ENCODE measurements at regions not wholly inside any gene's neighbourhood (a gene's known extent, or its start where the extent isn't known, plus 50 kb on each side); places are given as distances from the start of the nearest gene placed in this dataset.

- Histone ChIP-seq H3K27me3 (ENCODE audit: control insufficient read depth in 2 of 2, insufficient read depth in 2 of 2, low read length in 2 of 2) (no peaks in the 10 kb centered on the region), H3K9me3 (ENCODE audit: control insufficient read depth in 2 of 2, low read length in 2 of 2) (no peaks in the 10 kb centered on the region), H3K4me1 (ENCODE audit: control insufficient read depth in 2 of 2, insufficient read depth in 2 of 2, low read length in 2 of 2) (no peaks in the 10 kb centered on the region), H3K36me3 (ENCODE audit: control insufficient read depth in 2 of 2, insufficient read depth in 2 of 2, low read length in 2 of 2) (no peaks in the 10 kb centered on the region), H3K4me3 (ENCODE audit: low read length in 2 of 2) (no peak overlapping the region), H3K9ac (ENCODE audit: low read depth in 1 of 2, low read length in 2 of 2) (no peak overlapping the region), H3K27ac (ENCODE audit: low read depth in 2 of 2, low read length in 2 of 2) (no peak overlapping the region)
These were observed 294.6 kb downstream of the FLRT2 start for GRCh38 chr14:85824526-85824925.

GRCh38 chr14:85822236-85822635, 292.3 kb downstream of the FLRT2 start:
- H3K9ac ChIP-seq (ENCODE audit: low read depth in 1 of 2, low read length in 2 of 2): no peak overlapping the region
- peaks cover 0 to 3% of the 10 kb centered on the region in 2 donors for H3K9me3 ChIP-seq (ENCODE audit: control insufficient read depth in 2 of 2, low read length in 2 of 2)
- no peak overlapping the region for H3K4me3 ChIP-seq (ENCODE audit: low read length in 2 of 2)
- no peaks in the 10 kb centered on the region for H3K4me1 ChIP-seq (ENCODE audit: control insufficient read depth in 2 of 2, insufficient read depth in 2 of 2, low read length in 2 of 2)
- no peaks in the 10 kb centered on the region for H3K36me3 ChIP-seq (ENCODE audit: control insufficient read depth in 2 of 2, insufficient read depth in 2 of 2, low read length in 2 of 2)
- no peaks in the 10 kb centered on the region for H3K27me3 ChIP-seq (ENCODE audit: control insufficient read depth in 2 of 2, insufficient read depth in 2 of 2, low read length in 2 of 2)
- no peak overlapping the region for H3K27ac ChIP-seq (ENCODE audit: low read depth in 2 of 2, low read length in 2 of 2)

DNA sequence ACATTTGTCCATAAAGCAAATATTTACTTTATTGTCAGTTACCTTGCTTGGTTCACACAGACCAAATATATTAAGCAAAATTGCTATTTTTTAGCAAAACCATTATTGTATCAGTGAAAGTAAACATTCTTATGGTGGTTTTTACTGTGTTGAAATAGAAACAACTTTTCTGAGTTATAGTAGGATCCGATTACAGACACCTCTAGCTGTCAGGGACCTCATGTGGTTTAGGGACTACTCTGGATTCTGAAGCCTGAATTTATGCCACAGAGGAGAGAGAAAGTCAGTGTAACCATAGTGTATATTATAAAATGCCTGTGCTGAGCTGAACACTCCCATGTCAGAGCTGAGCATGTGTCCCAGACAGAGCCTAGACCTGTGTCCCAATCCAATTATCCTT, 287.5 kb downstream of the FLRT2 start:
- Histone ChIP-seq H3K27me3 (ENCODE audit: control insufficient read depth in 2 of 2, insufficient read depth in 2 of 2, low read length in 2 of 2) (no peaks in the 10 kb centered on the region), H3K27ac (ENCODE audit: low read depth in 2 of 2, low read length in 2 of 2) (no peak overlapping the region), H3K4me3 (ENCODE audit: low read length in 2 of 2) (no peak overlapping the region), H3K36me3 (ENCODE audit: control insufficient read depth in 2 of 2, insufficient read depth in 2 of 2, low read length in 2 of 2) (no peaks in the 10 kb centered on the region), H3K9me3 (ENCODE audit: control insufficient read depth in 2 of 2, low read length in 2 of 2) (peaks cover 0 to 3% of the 10 kb centered on the region in 2 donors), H3K9ac (ENCODE audit: low read depth in 1 of 2, low read length in 2 of 2) (no peak overlapping the region), H3K4me1 (ENCODE audit: control insufficient read depth in 2 of 2, insufficient read depth in 2 of 2, low read length in 2 of 2) (no peaks in the 10 kb centered on the region)

- H3K9ac ChIP-seq (ENCODE audit: low read depth in 1 of 2, low read length in 2 of 2): no peak overlapping the region
- H3K36me3 ChIP-seq (ENCODE audit: control insufficient read depth in 2 of 2, insufficient read depth in 2 of 2, low read length in 2 of 2): no peaks in the 10 kb centered on the region
- peaks cover 2 to 6% of the 10 kb centered on the region in 2 donors for H3K9me3 ChIP-seq (ENCODE audit: control insufficient read depth in 2 of 2, low read length in 2 of 2)
- H3K27me3 ChIP-seq (ENCODE audit: control insufficient read depth in 2 of 2, insufficient read depth in 2 of 2, low read length in 2 of 2): no peaks in the 10 kb centered on the region
- no peak overlapping the region for H3K4me3 ChIP-seq (ENCODE audit: low read length in 2 of 2)
- H3K4me1 ChIP-seq (ENCODE audit: control insufficient read depth in 2 of 2, insufficient read depth in 2 of 2, low read length in 2 of 2): no peaks in the 10 kb centered on the region
- H3K27ac ChIP-seq (ENCODE audit: low read depth in 2 of 2, low read length in 2 of 2): no peak overlapping the region
These were observed 283.1 kb downstream of the FLRT2 start for GRCh38 chr14:85813040-85813439.

DNA sequence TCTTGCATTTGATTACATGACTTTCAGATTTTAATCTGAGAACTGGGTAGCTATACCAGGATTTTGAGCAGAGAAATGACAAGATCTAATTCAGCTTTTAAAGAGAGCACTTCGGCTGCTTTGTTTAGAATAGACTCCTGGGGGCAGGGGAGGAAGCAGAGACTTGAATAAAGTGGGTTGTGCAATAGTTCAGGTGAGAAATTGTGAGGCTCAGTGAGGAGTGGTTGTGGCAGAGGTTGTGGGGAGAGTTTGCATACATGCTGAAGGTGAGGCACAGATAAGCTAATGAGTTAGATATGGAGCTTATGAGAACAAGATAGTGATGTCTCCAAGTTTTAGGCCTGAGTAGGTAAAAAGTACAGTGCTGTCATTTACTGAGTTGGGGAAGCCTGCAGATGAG, 281.4 kb downstream of the FLRT2 start:
- Histone ChIP-seq H3K9me3 (ENCODE audit: control insufficient read depth in 2 of 2, low read length in 2 of 2) (peaks cover 2 to 6% of the 10 kb centered on the region in 2 donors), H3K36me3 (ENCODE audit: control insufficient read depth in 2 of 2, insufficient read depth in 2 of 2, low read length in 2 of 2) (no peaks in the 10 kb centered on the region), H3K27me3 (ENCODE audit: control insufficient read depth in 2 of 2, insufficient read depth in 2 of 2, low read length in 2 of 2) (no peaks in the 10 kb centered on the region), H3K27ac (ENCODE audit: low read depth in 2 of 2, low read length in 2 of 2) (no peak overlapping the region), H3K4me1 (ENCODE audit: control insufficient read depth in 2 of 2, insufficient read depth in 2 of 2, low read length in 2 of 2) (no peaks in the 10 kb centered on the region), H3K9ac (ENCODE audit: low read depth in 1 of 2, low read length in 2 of 2) (no peak overlapping the region), H3K4me3 (ENCODE audit: low read length in 2 of 2) (no peak overlapping the region)

- no peak overlapping the region for H3K9ac ChIP-seq (ENCODE audit: low read depth in 1 of 2, low read length in 2 of 2)
- H3K9me3 ChIP-seq (ENCODE audit: control insufficient read depth in 2 of 2, low read length in 2 of 2): no peaks in the 10 kb centered on the region
- H3K4me1 ChIP-seq (ENCODE audit: control insufficient read depth in 2 of 2, insufficient read depth in 2 of 2, low read length in 2 of 2): no peaks in the 10 kb centered on the region
- no peaks in the 10 kb centered on the region for H3K36me3 ChIP-seq (ENCODE audit: control insufficient read depth in 2 of 2, insufficient read depth in 2 of 2, low read length in 2 of 2)
- H3K27me3 ChIP-seq (ENCODE audit: control insufficient read depth in 2 of 2, insufficient read depth in 2 of 2, low read length in 2 of 2): no peaks in the 10 kb centered on the region
- H3K27ac ChIP-seq (ENCODE audit: low read depth in 2 of 2, low read length in 2 of 2): no peak overlapping the region
- no peak overlapping the region for H3K4me3 ChIP-seq (ENCODE audit: low read length in 2 of 2)
These were observed 269.7 kb downstream of the FLRT2 start for GRCh38 chr14:85799668-85800067.

DNA sequence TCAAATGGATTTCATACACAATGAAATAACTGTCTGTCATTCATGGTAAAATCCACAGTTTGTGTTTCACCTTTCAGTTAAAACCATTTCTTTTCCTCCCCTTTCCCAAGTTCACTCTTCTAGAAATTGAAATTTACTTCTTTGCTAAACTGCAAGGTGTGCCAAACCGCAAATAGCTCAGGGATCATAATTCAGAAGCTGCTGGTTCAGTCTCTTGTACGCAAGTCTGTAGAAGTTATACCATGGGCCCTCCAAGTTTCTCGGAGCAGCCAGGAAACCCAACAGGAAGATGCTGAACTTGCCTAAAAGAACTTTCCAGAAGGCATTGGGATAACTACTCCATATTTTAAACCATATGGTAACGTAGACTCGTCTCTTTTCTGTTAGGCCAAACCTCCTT, 268.9 kb downstream of the FLRT2 start:
- H3K4me1 ChIP-seq (ENCODE audit: control insufficient read depth in 2 of 2, insufficient read depth in 2 of 2, low read length in 2 of 2): no peaks in the 10 kb centered on the region
- no peaks in the 10 kb centered on the region for H3K27me3 ChIP-seq (ENCODE audit: control insufficient read depth in 2 of 2, insufficient read depth in 2 of 2, low read length in 2 of 2)
- H3K27ac ChIP-seq (ENCODE audit: low read depth in 2 of 2, low read length in 2 of 2): no peak overlapping the region
- H3K4me3 ChIP-seq (ENCODE audit: low read length in 2 of 2): no peak overlapping the region
- no peaks in the 10 kb centered on the region for H3K36me3 ChIP-seq (ENCODE audit: control insufficient read depth in 2 of 2, insufficient read depth in 2 of 2, low read length in 2 of 2)
- H3K9ac ChIP-seq (ENCODE audit: low read depth in 1 of 2, low read length in 2 of 2): no peak overlapping the region
- no peaks in the 10 kb centered on the region for H3K9me3 ChIP-seq (ENCODE audit: control insufficient read depth in 2 of 2, low read length in 2 of 2)

DNA sequence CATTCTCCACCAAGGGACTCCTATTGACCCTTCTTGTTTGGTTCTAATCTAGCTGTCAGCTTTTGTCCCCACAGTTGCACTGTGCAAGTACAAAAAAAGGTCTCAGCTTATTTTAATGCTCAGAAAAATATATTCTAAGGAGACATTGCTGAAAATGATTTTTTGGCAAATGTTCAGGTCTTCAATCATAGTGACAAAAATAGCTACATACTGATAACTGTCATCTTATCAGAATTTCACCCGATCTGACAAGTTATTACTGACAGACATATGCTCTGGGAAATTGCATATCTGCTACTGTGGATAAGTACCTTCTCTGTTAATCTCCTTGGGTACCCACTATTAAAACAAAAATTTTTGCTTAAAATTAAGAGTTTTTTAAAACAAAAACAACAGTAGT, 263.6 kb downstream of the FLRT2 start:
- no peaks in the 10 kb centered on the region for H3K9me3 ChIP-seq (ENCODE audit: control insufficient read depth in 2 of 2, low read length in 2 of 2)
- H3K27me3 ChIP-seq (ENCODE audit: control insufficient read depth in 2 of 2, insufficient read depth in 2 of 2, low read length in 2 of 2): no peaks in the 10 kb centered on the region
- H3K27ac ChIP-seq (ENCODE audit: low read depth in 2 of 2, low read length in 2 of 2): no peak overlapping the region
- H3K36me3 ChIP-seq (ENCODE audit: control insufficient read depth in 2 of 2, insufficient read depth in 2 of 2, low read length in 2 of 2): no peaks in the 10 kb centered on the region
- no peak overlapping the region for H3K4me3 ChIP-seq (ENCODE audit: low read length in 2 of 2)
- H3K4me1 ChIP-seq (ENCODE audit: control insufficient read depth in 2 of 2, insufficient read depth in 2 of 2, low read length in 2 of 2): no peaks in the 10 kb centered on the region
- H3K9ac ChIP-seq (ENCODE audit: low read depth in 1 of 2, low read length in 2 of 2): no peak overlapping the region

DNA sequence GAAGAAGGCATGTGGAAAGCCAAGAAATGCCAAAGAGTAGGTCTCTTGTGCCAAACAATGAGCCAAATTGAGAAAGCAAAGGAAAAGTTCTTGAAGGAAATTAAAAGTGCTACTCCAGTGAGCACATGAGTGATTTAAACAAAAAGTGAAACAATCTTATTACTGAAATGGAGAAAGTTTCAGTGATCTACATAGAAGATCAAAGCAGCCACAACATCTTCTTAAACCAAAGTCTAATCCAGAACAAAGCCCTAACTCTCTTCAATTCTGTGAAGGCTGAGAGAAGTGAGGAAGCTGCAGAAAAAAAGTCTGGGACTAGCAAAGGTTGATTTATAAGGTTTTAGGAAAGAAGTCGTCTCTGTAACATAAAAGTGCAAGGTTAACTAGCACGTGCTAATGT, 259.6 kb downstream of the FLRT2 start:
- H3K4me1 ChIP-seq (ENCODE audit: control insufficient read depth in 2 of 2, insufficient read depth in 2 of 2, low read length in 2 of 2): no peaks in the 10 kb centered on the region
- no peak overlapping the region for H3K9ac ChIP-seq (ENCODE audit: low read depth in 1 of 2, low read length in 2 of 2)
- H3K4me3 ChIP-seq (ENCODE audit: low read length in 2 of 2): no peak overlapping the region
- no peak overlapping the region for H3K27ac ChIP-seq (ENCODE audit: low read depth in 2 of 2, low read length in 2 of 2)
- no peaks in the 10 kb centered on the region for H3K36me3 ChIP-seq (ENCODE audit: control insufficient read depth in 2 of 2, insufficient read depth in 2 of 2, low read length in 2 of 2)
- H3K9me3 ChIP-seq (ENCODE audit: control insufficient read depth in 2 of 2, low read length in 2 of 2): no peaks in the 10 kb centered on the region
- H3K27me3 ChIP-seq (ENCODE audit: control insufficient read depth in 2 of 2, insufficient read depth in 2 of 2, low read length in 2 of 2): no peaks in the 10 kb centered on the region

DNA sequence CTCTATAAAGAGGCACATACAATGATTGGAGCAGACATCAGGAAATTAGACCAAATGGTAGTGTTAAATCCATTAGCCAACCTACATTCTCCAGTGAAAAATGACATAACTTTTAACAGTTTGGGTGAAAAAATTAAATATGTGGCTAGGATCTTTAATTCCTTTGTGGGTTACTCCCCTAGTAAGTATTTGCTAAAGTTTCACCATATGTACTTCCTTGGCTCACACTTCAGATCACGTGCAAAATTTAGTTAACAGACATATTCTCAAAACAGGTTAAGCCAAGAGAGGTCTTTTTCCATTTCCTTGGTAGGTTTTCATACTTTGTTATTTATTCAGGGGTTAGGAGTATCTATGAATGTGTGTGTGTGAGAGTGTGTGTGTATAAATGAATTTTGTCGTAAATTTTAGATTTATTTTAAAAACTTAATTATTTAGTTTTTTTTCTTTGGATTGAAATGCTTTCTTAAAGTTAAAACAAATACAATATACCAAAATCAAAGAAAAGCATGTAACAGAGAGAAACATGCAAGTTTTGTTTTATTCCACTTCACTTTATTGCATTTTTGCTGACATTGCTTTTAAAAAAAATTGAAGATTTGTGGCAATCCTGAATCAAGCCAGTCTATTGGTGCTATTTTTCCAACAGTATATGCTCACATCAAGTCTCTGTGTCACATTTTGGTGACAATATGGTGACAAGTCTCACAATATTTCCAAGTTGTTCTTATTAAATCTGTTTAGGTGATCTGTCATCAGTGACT, 258.7 kb downstream of the FLRT2 start:
- Histone ChIP-seq H3K27me3 (ENCODE audit: control insufficient read depth in 2 of 2, insufficient read depth in 2 of 2, low read length in 2 of 2) (no peaks in the 10 kb centered on the region), H3K4me1 (ENCODE audit: control insufficient read depth in 2 of 2, insufficient read depth in 2 of 2, low read length in 2 of 2) (no peaks in the 10 kb centered on the region)

More for the DNA sequence above, 258.7 kb downstream of the FLRT2 start:
- H3K9ac ChIP-seq (ENCODE audit: low read depth in 1 of 2, low read length in 2 of 2): no peak overlapping the region
- H3K36me3 ChIP-seq (ENCODE audit: control insufficient read depth in 2 of 2, insufficient read depth in 2 of 2, low read length in 2 of 2): no peaks in the 10 kb centered on the region
- no peak overlapping the region for H3K27ac ChIP-seq (ENCODE audit: low read depth in 2 of 2, low read length in 2 of 2)
- no peak overlapping the region for H3K4me3 ChIP-seq (ENCODE audit: low read length in 2 of 2)
- H3K9me3 ChIP-seq (ENCODE audit: control insufficient read depth in 2 of 2, low read length in 2 of 2): no peaks in the 10 kb centered on the region
